Mucosa of descending colon (tissue), 3 donors: ENCODE measurements at regions not wholly inside any gene's neighbourhood (a gene's known extent, or its start where the extent isn't known, plus 50 kb on each side); places are given as distances from the start of the nearest gene placed in this dataset.

ENCODE experiments used
- ATAC-seq: fragments of 200-7000 bp; cut with Tn5 transposase; one replicate; pipeline ENCODE4 v1.9.1; 2020; ENCODE audit warnings: mild to moderate bottlenecking, moderate library complexity
- DNase-seq, 3 donors: peaks; one replicate each; pipeline ENCODE4 v3.0.0-alpha.2; 2020
- H3K36me3 ChIP-seq: fragments of 200-600 bp; one replicate; pipeline ENCODE4 v1.8.0; 2021; ENCODE audit warnings: low read depth, mild to moderate bottlenecking
- H3K4me1 ChIP-seq: fragments of 200-600 bp; one replicate; pipeline ENCODE4 v1.8.0; 2021; ENCODE audit warnings: low read depth, mild to moderate bottlenecking
- H3K4me3 ChIP-seq: fragments of 200-600 bp; one replicate; pipeline ENCODE4 v1.8.0; 2021; ENCODE audit warnings: mild to moderate bottlenecking
- H3K9me3 ChIP-seq: fragments of 200-600 bp; one replicate; pipeline ENCODE4 v1.8.0; 2021; ENCODE audit warnings: mild to moderate bottlenecking
- CTCF ChIP-seq: fragments of 200-600 bp; IDR thresholded peaks from one replicate; pipeline ENCODE4 v1.8.0; 2022; ENCODE audit warnings: antibody characterized with exemption, mild to moderate bottlenecking
- intact Hi-C, 2 donors: fragments of 100-400 bp; cut with DNase I in 1 of 2; cut with micrococcal nuclease in 1 of 2; formaldehyde crosslinking; loops; one replicate each; pipeline versions ENCODE4 v1.11.0 to v1.11.1; 2022; cut with DNase I, micrococcal nuclease
- microRNA-seq: library from miRNA; unstranded; fragments of <30 nt; microRNA quantifications from one replicate; pipeline ENCODE4, GENCODE V29; 2019
- donor health status: DM: no; HTN: no; CAD: no; lungs with moderate emphysema.
- donor health status: DM: no; HTN: no; CAD: no.
- donor health status: DM: no; HTN: yes; CAD: no.

- ATAC-seq (no peak), DNase-seq (no peak)
- Histone ChIP-seq H3K9me3 (no peaks in the 10 kb centered on the region), H3K4me1 (no peaks in the 10 kb centered on the region), H3K36me3 (no peaks in the 10 kb centered on the region), H3K4me3 (no peak overlapping the region)
- TF ChIP-seq CTCF = no peak
- intact Hi-C loops = no loop called here
Measured at GRCh38 chr20:57762531-57763234, 52.9 kb upstream of the PMEPA1 start.

- H3K9me3 ChIP-seq = no peaks in the 10 kb centered on the region
- intact Hi-C loops = no loop called here
- no peaks in the 10 kb centered on the region for H3K4me1 ChIP-seq
- no peak for ATAC-seq
- no peak for DNase-seq
- no peaks in the 10 kb centered on the region for H3K36me3 ChIP-seq
- no peak for TF ChIP-seq CTCF
- H3K4me3 ChIP-seq = no peak overlapping the region
Measured at GRCh38 chr20:57761413-57761734, 51.6 kb upstream of the PMEPA1 start.

- Histone ChIP-seq H3K4me3 (no peak overlapping the region), H3K36me3 (no peaks in the 10 kb centered on the region), H3K9me3 (no peaks in the 10 kb centered on the region), H3K4me1 (no peaks in the 10 kb centered on the region)
- no peak for TF ChIP-seq CTCF
- ATAC-seq (no peak), DNase-seq (no peak)
- intact Hi-C loops = no loop called here
Measured at GRCh38 chr20:57760698-57761412, 51.0 kb upstream of the PMEPA1 start.

- Histone ChIP-seq H3K4me3 (no peak overlapping the region), H3K9me3 (no peaks in the 10 kb centered on the region), H3K36me3 (no peaks in the 10 kb centered on the region), H3K4me1 (no peaks in the 10 kb centered on the region)
- intact Hi-C loops = no loop called here
- no peak for DNase-seq
- TF ChIP-seq CTCF = no peak
- no peak for ATAC-seq
Measured at GRCh38 chr20:57759724-57760123, 49.9 kb upstream of the PMEPA1 start.

Small RNAs in the stretch of these regions (microRNA-seq; reads per million reads assigned to microRNA genes)
- 1.9 reads per million for gene MIR4532
